ENCODE measurements at regions not wholly inside any gene's neighbourhood (a gene's known extent, or its start where the extent isn't known, plus 50 kb on each side); places are given as distances from the start of the nearest gene placed in this dataset.

DNA sequence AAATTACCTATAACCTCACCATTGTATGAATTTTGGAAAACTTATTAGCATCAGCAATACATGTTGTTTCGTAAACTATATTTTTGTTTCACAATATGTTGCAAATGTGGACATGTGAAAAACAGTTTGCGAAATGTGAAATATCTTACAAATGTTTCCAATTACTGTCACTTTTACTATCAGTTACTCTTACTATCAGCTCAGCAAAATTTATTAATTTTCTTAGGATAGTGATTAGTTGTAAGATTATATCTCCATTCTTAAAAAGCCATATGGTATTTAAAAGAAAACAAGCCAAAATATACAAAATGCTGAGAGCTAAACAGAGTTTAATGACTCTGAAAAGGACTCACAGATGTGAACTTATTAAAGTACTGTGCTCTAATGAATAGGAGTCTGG lies 111.9 kb upstream of the LPAR1 start:
- H2AK5ac ChIP-seq (ENCODE audit: low read depth, low read length), result no peak overlapping the region
- ATAC-seq (ENCODE audit: low read depth) (no peak), DNase-seq (no peak)
- H4K5ac ChIP-seq (ENCODE audit: low read depth, low read length), result no peak overlapping the region
- no peak overlapping the region for H3K23ac ChIP-seq (ENCODE audit: low read depth, low read length)
- no peak overlapping the region for H4K8ac ChIP-seq (ENCODE audit: low read depth in 2 of 2, low read length in 2 of 2)
- CTCF ChIA-PET, result no interaction called here
- H3K18ac ChIP-seq (ENCODE audit: low read depth, low read length), result no peak overlapping the region
- no peak overlapping the region for H3K4me3 ChIP-seq (ENCODE audit: insufficient read depth, low read depth, low read length)
- peaks cover 4% of the 10 kb centered on the region for H3K4me1 ChIP-seq (ENCODE audit: control insufficient read depth, insufficient read depth, low read length)
- no peak overlapping the region for H2AFZ ChIP-seq (replicated peaks; ENCODE audit: low read length, poor library complexity)
- no peaks in the 10 kb centered on the region for H4K20me1 ChIP-seq (ENCODE audit: insufficient read depth, low read length)
- no peak overlapping the region for H3K56ac ChIP-seq (ENCODE audit: extremely low read depth, insufficient read depth, low read length)
- no peaks in the 10 kb centered on the region for H3K27me3 ChIP-seq (ENCODE audit: control insufficient read depth, insufficient read depth, low read length)
- no peaks in the 10 kb centered on the region for H3K36me3 ChIP-seq (ENCODE audit: control insufficient read depth, insufficient read depth, low read length)
- no peak overlapping the region for H2BK5ac ChIP-seq (ENCODE audit: low read depth, low read length, poor library complexity, severe bottlenecking)
- dilution Hi-C loops (cut with HindIII; ENCODE audit: low sequenced_read_pairs, unreplicated experiment), result no loop called here
- H3K14ac ChIP-seq (replicated peaks; ENCODE audit: low read depth, low read length), result no peak overlapping the region
- no peak overlapping the region for H2BK120ac ChIP-seq (ENCODE audit: low read depth, low read length)
- no peak overlapping the region for H2BK20ac ChIP-seq (ENCODE audit: low read depth, low read length)
- peaks cover 5% of the 10 kb centered on the region; the same call in 1 of the 2 replicates for H3K9me1 ChIP-seq (ENCODE audit: insufficient read depth, low read length)
- no peak for TF ChIP-seq MAZ (IDR thresholded peaks at IDR 0.05; ENCODE audit: borderline replicate concordance, low read depth, low read length)
- no peak for TF ChIP-seq CHD1 (IDR thresholded peaks at IDR 0.05; ENCODE audit: low read depth, low read length)
- TF ChIP-seq, protein P1, sequence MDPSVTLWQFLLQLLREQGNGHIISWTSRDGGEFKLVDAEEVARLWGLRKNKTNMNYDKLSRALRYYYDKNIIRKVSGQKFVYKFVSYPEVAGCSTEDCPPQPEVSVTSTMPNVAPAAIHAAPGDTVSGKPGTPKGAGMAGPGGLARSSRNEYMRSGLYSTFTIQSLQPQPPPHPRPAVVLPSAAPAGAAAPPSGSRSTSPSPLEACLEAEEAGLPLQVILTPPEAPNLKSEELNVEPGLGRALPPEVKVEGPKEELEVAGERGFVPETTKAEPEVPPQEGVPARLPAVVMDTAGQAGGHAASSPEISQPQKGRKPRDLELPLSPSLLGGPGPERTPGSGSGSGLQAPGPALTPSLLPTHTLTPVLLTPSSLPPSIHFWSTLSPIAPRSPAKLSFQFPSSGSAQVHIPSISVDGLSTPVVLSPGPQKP (IDR thresholded peaks at IDR 0.05; ENCODE audit: borderline replicate concordance, low read depth, low read length), result no peak
- no peak for TF ChIP-seq CEBPB (IDR thresholded peaks at IDR 0.05; ENCODE audit: low read depth, low read length)
- TF ChIP-seq POLR2A (IDR thresholded peaks at IDR 0.05; ENCODE audit: low read depth, low read length), result no peak
- TF ChIP-seq, protein P2, sequence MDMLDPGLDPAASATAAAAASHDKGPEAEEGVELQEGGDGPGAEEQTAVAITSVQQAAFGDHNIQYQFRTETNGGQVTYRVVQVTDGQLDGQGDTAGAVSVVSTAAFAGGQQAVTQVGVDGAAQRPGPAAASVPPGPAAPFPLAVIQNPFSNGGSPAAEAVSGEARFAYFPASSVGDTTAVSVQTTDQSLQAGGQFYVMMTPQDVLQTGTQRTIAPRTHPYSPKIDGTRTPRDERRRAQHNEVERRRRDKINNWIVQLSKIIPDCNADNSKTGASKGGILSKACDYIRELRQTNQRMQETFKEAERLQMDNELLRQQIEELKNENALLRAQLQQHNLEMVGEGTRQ (IDR thresholded peaks at IDR 0.05; ENCODE audit: low read depth, low read length), result no peak
- no peak for TF ChIP-seq BHLHE40 (IDR thresholded peaks at IDR 0.05; ENCODE audit: low read depth, low read length)
- no peak for TF ChIP-seq NFE2L2 (IDR thresholded peaks at IDR 0.05; ENCODE audit: low read depth, low read length)
- no peak for TF ChIP-seq MXI1 (IDR thresholded peaks at IDR 0.05; ENCODE audit: borderline replicate concordance, low read depth, low read length)
- H3K4me2 ChIP-seq (ENCODE audit: low read depth, low read length), result no peak overlapping the region
- no TSS peak for BruUV-seq (replicated peaks)
- no CpG with 5 or more reads among the region's 2 CpGs for WGBS, 2 experiments (ENCODE audit: extremely low coverage in 2 of 2, insufficient read length in 1 of 2)
- H2BK15ac ChIP-seq (ENCODE audit: low read depth, low read length), result no peak overlapping the region
- H3K27ac ChIP-seq (ENCODE audit: insufficient read depth, low read length), result no peak overlapping the region
- H3K79me1 ChIP-seq (ENCODE audit: low read depth in 1 of 2, low read length in 2 of 2), result no peaks in the 10 kb centered on the region
- H3K9ac ChIP-seq (ENCODE audit: low read depth, low read length), result no peak overlapping the region
- intact Hi-C loops (cut with micrococcal nuclease), result no loop called here
- H3K4ac ChIP-seq (ENCODE audit: low read depth, low read length), result no peak overlapping the region
- H2AK9ac ChIP-seq (replicated peaks; ENCODE audit: low read depth, low read length, poor library complexity), result no peak overlapping the region
- H3K9me3 ChIP-seq (ENCODE audit: control insufficient read depth, insufficient read depth, low read length), result no peaks in the 10 kb centered on the region
- H4K91ac ChIP-seq (ENCODE audit: insufficient read depth, low read depth, low read length), result no peak overlapping the region
- POLR2A ChIA-PET (ENCODE audit: unreplicated experiment), result no interaction called here
- in situ Hi-C loops (cut with MboI; ENCODE audit: low sequenced_read_pairs), result no loop called here

Data from IMR-90 (cell line).